Stimulated activated CD4-positive, alpha-beta T cell treated with anti-CD3 and anti-CD28 coated beads, Interleukin-12 subunit alpha, Interleukin-12 subunit beta, amount 100 ng/mL, for 48 hours (primary cell): ENCODE measurements at regions not wholly inside any gene's neighbourhood (a gene's known extent, or its start where the extent isn't known, plus 50 kb on each side); places are given as distances from the start of the nearest gene placed in this dataset.

ENCODE experiments used
- DNase-seq, 3 donors: peaks; one replicate each; pipeline ENCODE4 v3.0.0-alpha.2; 2020; ENCODE audit warnings: low read depth in 2 of 3, low spot score in 1 of 3

DNA sequence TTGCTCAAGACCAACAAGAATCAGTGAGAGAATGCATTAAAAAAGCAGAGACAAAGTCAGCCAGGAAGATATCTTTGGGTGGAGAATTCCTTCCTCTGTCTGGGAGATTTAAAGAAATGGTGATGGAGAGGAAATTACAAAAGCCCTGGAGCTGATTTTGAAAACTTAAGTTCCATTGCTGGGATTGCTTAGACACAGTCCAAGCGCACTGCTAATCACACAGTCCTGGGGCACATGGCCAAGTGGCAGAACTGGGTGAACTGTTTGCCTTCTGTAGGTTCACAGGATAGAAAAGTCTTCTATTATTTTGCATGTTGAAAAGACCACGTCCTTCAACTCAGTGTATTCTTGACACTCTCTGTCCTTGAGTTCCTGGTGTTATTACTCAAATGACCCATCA lies 284.9 kb upstream of the FBXL7 start:
- no peak for DNase-seq

GRCh38 chr5:15214010-15214409 lies 286.0 kb upstream of the FBXL7 start:
- DNase-seq: no peak

GRCh38 chr5:15209053-15209762 lies 290.8 kb upstream of the FBXL7 start:
- DNase-seq: no peak

DNA sequence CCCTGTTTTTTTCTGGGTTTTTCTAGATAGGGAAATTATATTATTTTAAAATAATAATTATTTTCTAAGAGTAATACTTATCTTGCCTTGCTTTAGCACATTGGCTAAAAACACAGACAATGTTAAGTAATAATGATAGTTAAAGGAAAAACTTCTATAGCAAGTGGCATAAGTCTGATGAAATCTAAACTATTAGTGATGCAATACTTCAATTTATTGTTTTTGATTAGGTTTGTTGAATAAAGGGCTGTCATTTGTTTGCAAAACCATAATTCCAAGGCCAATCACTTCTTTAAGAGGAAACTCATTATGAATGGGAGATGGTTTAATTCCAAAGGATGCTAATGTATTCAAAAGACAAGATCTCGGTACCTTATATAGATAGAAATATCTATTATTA lies 293.8 kb upstream of the FBXL7 start:
- DNase-seq: no peak

DNA sequence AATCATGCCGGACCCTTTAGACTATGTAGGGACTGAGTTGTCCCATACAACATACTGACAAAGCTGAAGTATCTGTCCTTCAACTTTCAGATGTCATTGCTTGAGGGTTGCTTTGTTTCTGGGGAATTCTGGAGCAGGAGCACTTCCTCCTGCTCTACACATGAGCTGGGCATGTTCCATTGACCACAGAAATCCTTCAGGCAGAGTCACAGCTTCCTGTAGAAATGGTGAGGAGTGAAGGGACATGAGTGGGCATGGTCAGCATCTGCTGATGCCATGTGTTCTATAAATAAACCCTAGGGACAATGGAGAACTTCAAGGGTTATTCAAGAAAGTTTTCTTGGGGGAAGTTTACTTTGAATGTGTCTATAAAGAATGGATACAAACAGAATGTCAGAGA lies 296.6 kb upstream of the FBXL7 start:
- no peak for DNase-seq

DNA sequence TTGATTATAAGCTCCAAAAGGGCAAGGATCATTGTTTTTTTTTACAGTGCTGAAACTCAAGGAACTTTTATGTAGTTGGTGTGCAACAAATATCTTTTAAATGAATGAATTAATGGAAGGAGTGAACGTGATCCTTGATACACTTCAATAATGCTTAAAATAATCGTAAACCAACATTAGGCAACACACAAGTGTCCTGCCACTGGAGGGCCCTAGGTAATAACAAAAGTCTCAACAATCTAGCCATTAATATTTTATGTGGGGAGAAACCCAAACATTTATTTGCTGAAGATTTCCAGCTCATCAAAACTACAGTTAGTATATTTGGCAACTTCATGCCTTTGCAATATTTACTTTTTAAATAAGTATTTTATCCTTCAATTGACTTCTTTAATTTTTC lies 309.0 kb upstream of the FBXL7 start:
- DNase-seq: no peak

DNA sequence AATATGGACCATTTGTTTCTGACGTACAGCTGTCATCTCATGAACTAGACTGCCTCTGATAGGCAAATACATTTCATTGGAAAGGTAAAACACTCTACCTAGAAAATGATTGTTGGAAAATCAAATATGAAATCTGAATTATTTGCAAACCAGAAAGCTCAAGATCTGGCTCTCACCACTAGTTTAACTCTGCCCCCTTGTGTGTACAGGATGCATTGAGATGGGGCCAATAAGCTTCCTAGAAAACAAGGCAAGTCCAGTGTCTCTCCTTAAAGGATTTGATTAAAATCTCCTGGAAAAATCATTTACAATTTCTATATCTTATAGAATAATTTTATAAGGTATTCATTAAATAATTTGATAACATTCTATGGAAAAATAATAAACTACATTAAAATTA lies 311.9 kb upstream of the ANKH start:
- DNase-seq: no peak

GRCh38 chr5:15170173-15170572 lies 298.6 kb upstream of the ANKH start:
- no peak for DNase-seq

DNA sequence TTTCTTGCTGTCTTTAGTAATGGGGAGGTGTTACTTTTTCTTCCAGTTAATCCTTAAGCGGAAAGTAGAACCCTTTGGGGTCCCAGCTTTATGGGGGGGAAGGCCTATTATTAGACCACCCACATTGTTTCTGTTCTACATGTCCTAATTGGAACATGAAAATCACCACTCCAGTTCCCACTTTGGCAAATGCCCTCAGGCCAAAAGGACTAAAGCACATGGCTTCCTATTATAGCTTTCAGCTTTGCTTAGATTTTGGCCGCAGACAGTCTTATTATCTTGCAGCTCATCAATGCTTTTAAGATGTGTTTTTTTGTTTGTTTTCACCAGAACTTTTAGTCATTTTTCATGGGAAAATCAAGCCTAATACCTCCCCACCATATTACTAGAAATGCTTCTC lies 296.8 kb upstream of the ANKH start:
- no peak for DNase-seq

DNA sequence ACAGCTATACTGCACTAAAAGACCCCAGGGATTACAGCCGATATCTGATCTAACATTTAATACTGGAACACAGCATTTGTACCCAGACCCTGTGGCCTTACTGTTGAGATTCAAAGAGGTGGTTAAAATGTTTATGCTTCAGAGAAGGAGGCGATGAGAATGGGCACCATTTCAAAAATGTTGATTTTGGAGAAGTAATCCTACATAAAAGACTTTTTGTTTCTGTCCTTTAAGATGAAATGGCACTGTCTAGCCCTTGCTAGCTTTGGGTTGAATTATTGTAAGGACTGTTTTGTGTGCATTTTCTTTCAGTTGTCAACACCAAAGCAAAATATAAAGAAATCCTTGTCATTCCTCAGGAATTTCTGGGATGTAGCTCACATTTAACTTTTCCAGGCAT lies 288.5 kb upstream of the ANKH start:
- no peak for DNase-seq

DNA sequence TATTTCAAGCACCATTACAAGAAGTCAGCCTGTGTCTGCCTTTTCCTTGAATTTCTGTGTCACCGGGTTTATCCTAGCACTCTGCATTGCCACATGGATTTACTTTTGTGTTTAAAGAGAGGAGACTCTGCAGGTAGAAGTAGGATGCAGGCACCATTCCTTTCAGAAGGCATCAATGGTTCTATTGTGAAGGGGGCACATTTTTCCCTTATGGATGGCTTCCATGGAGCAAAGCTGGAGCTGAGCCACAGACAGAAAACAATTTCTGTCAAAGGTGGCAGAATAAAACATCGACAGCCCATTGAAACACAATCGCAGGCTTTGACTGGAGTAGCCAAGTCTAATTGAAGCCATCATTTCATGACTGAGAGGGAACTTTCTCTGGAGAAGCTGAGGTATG lies 288.0 kb upstream of the ANKH start:
- DNase-seq: no peak

- DNase-seq: no peak
Measured at GRCh38 chr5:15142458-15142857, 270.9 kb upstream of the ANKH start.

DNA sequence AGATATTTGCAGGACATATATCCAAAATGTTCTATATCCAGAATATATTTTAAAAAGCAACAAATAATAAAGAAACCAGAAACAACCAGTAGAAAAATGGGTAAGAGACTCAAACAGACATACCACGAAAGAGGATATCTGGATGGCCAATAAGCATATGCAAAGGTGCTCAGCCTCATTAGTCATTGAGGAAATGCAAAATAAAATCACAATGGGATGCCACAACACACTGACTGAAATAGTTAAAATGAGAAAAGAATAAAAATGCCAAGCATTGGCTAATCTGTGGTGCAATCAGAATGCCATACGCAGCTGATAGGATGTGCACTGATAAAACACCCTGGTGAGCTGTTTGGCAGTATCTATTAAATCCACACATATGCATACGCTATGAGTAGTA lies 265.8 kb upstream of the ANKH start:
- no peak for DNase-seq

- DNase-seq: no peak
Measured at GRCh38 chr5:15135661-15136060, 264.1 kb upstream of the ANKH start.

GRCh38 chr5:15133456-15133965 lies 261.9 kb upstream of the ANKH start:
- DNase-seq: no peak

DNA sequence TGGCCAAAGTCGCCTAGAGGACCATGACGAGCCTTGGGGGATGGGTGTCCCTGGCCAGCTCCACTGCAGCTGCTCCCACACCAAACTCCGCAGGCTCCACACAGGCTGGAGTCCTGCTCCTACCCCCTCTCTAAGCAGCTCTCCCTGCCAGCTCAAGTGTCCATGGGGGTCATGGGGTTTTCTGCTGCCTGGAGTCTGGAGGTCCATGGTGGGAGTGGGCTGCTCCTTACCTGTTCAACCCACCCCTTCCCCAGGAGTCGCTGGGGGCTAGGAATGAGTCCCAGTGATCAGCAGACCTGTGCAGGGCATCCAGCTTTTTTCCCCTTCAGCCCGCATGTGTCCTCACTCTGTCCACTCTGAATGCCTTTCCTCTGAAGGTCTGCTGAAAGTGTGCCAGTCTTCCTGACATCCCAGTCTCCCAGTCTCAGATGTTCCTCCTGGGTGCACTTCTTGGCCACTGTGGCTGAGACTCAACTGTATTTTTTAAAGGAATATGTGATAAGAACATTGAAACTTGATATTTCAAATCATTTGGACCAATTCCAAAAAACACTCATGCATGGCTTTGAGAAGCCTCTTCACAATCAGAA lies 261.3 kb upstream of the ANKH start:
- DNase-seq: no peak

DNA sequence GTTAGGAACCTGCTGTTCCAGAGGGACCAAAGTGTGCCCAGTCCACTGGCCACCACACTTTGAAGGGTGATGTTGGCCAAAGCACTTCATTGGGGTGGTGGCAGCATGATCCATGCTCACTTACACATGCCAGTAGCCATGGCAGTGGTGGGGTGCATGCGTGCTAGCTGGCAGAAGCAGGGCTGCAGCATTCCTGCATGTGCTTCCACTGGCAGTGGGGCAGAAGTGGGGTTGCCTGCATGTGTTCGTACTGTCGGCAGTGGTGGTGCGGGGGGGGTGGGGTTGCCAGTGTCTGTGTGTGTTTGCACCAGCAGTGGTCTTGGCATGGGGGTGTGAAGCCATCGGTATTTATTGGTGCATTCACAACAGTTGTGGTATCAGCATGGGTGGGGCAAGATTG lies 260.3 kb upstream of the ANKH start:
- no peak for DNase-seq

DNA sequence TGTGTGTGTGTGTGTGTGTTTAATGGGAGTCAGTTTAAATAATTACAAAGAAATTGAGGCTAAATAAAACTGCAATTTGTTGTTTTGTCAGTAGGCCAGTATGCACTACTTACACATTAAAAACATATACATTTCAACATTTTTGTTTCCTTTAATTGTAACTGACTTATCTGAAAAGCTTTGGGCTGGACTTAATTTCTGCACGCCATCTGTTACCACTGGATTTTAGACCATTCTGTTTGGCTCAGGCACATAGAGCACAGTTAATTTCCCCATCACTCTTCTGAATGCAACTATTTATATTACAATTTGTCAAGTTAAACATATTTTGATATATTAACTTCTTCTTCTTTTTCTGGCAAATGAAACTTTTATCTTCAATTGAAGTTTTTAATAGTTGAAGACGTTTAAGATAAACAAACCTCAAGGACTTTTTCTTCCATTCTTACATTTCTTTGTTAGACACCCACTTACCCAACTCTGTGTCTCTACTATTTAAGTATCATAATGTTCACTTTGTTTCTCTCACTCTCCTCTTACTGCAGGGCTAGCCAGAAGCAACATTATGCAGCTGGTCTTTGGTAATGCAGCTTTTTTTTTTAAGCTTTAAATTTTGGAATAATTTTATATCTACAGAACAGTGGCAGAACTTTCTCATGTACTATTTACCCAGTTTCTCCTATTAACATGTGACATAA lies 253.4 kb upstream of the ANKH start:
- DNase-seq: no peak

DNA sequence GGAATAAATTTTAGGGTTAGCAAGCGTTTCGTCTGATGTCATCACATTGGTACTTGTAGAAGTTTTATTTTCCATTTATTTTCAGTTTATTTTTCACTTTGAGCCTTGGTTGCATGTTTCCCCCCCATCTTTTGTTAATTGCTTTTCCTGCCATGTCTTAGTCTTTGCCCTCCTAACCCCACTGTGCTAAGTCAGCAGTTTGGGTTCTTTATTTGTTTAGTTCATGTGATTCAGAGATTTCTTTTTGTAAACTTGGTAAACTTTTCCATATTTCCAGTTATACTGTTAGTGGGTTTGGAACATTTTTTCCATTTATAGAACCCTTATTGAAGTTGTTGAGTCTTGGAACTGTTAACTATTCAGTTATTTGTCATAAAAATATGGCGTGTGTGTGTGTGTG lies 252.9 kb upstream of the ANKH start:
- no peak for DNase-seq

DNA sequence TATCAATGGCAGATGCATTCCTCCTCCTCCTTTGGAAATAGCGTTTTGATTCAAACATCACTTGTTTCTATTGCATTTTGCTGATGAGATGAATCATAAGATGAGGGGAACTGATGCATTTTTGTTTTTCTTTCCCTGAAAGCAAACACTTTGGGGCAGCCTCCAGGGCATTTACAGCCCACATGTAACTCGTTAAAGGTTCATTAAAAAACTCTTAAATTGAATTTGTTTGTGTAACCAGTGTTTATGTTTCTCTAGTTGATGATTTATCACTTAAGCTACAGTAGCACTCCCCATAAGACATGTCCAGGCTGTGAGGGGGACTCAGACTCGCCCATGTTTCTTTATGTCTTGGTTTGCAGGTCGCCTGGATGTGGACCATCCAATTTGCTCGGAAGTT lies 246.1 kb upstream of the ANKH start:
- DNase-seq: no peak

- DNase-seq: no peak
Measured at GRCh38 chr5:15116996-15117395, 245.4 kb upstream of the ANKH start.

DNA sequence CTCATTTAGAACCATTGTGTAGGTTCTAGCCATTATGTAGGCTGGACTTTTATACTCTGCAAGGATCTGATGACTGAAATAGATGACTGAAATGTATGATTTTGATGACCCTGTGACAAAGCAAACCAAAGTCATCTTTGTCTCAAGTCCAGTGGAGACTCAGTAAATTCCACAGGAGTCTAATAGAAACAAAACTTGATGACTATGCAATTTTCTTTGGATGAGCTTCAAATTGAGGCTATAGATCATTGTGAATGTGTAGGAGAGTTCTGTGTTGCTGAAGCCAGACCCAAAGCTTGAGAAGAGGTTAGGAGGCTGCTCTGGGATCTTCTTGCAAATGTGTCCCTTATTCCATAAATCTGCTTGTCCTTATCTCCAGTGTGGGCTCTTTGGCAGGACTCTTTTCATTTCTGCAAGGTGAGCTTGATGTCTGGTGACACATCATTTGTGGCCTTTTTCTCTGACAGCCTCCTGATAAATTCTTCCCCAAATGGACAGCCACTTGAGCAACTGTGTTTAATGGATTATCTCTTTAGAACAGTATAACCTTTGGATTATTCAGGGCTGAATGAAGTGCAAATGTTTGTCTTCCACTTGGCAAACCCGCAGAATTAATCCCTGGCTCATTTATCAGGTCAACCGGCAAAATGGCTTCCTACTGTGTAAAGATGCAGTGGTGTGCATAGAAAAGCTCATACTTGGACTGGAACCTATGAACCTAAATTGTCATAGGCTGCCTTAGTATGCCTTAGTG lies 235.1 kb upstream of the ANKH start:
- DNase-seq: no peak
